HG03060 (cell line): ENCODE measurements at regions not wholly inside any gene's neighbourhood (a gene's known extent, or its start where the extent isn't known, plus 50 kb on each side); places are given as distances from the start of the nearest gene placed in this dataset.
"Not testable (repeated sequence)": the region's sequence is repeated elsewhere in the genome, so short reads cannot be mapped to it uniquely, and the experiment has no call there.

Experiments
- ATAC-seq: cut with Tn5 transposase; IDR thresholded peaks from one replicate; pipeline ENCODE4 v1.9.1; 2021; ENCODE audit warnings: low read depth, moderate number of reproducible peaks; ENCODE audit not compliant: unreplicated experiment

- no peak for ATAC-seq
These were observed 129.8 kb downstream of the BCL2L11 start for GRCh38 chr2:111250448-111251030.

GRCh38 chr2:111251711-111252110 lies 131.0 kb downstream of the BCL2L11 start:
- ATAC-seq: no peak

- no peak for ATAC-seq
These were observed 131.7 kb downstream of the BCL2L11 start for GRCh38 chr2:111252436-111252835.

- not testable (repeated sequence) for ATAC-seq
These were observed 134.2 kb downstream of the BCL2L11 start for GRCh38 chr2:111254916-111255315.

GRCh38 chr2:111256628-111257027 lies 135.9 kb downstream of the BCL2L11 start:
- not testable (repeated sequence) for ATAC-seq

- not testable (repeated sequence) for ATAC-seq
These were observed 136.9 kb downstream of the BCL2L11 start for GRCh38 chr2:111257607-111258006.

- not testable (repeated sequence) for ATAC-seq
These were observed 137.6 kb downstream of the BCL2L11 start for GRCh38 chr2:111258318-111258717.

- ATAC-seq: not testable (repeated sequence)
These were observed 142.1 kb downstream of the BCL2L11 start for GRCh38 chr2:111262627-111263379.

GRCh38 chr2:111263380-111264017 lies 142.8 kb downstream of the BCL2L11 start:
- ATAC-seq: not testable (repeated sequence)

- ATAC-seq: not testable (repeated sequence)
These were observed 144.2 kb downstream of the BCL2L11 start for GRCh38 chr2:111264956-111265355.

- ATAC-seq: not testable (repeated sequence)
These were observed 145.8 kb downstream of the BCL2L11 start for GRCh38 chr2:111266556-111266955.

- ATAC-seq: not testable (repeated sequence)
These were observed 146.3 kb downstream of the BCL2L11 start for GRCh38 chr2:111267038-111267437.

GRCh38 chr2:111269761-111270323 lies 149.1 kb downstream of the BCL2L11 start:
- not testable (repeated sequence) for ATAC-seq

- not testable (repeated sequence) for ATAC-seq
These were observed 149.9 kb downstream of the BCL2L11 start for GRCh38 chr2:111270569-111270968.

GRCh38 chr2:111271647-111272304 lies 151.1 kb downstream of the BCL2L11 start:
- not testable (repeated sequence) for ATAC-seq

- not testable (repeated sequence) for ATAC-seq
These were observed 152.3 kb downstream of the BCL2L11 start for GRCh38 chr2:111273007-111273406.

- ATAC-seq: not testable (repeated sequence)
These were observed 154.5 kb downstream of the BCL2L11 start for GRCh38 chr2:111275047-111275853.

- not testable (repeated sequence) for ATAC-seq
These were observed 155.1 kb downstream of the BCL2L11 start for GRCh38 chr2:111275854-111276171.

- not testable (repeated sequence) for ATAC-seq
These were observed 157.4 kb downstream of the BCL2L11 start for GRCh38 chr2:111278133-111278532.
